HepG2 (cell line): ENCODE measurements at regions not wholly inside any gene's neighbourhood (a gene's known extent, or its start where the extent isn't known, plus 50 kb on each side); places are given as distances from the start of the nearest gene placed in this dataset.
A peak's percentile ranks its signal among the peaks of the same experiment; 100 is the strongest.

ENCODE experiments used
- ATAC-seq: fragments of 200-7000 bp; cut with Tn5 transposase; 3 replicates; pipeline ENCODE4 v1.9.1; 2020; ENCODE audit warnings: mild to moderate bottlenecking, moderate library complexity
- BruUV-seq: library from RNA; stranded (reverse); fragments of 400-500 nt; replicated peaks from 2 replicates; lab custom pipeline; 2021; lab: Mats Ljungman, UMichigan
- CTCF ChIA-PET: fragments of 300-600 bp; formaldehyde crosslinking; extraction: SDS; loops from one replicate; lab custom pipeline; 2021; ENCODE audit warnings: low total read pairs, inconsistent platforms, low intra/inter-chr PET ratio; lab: Yijun Ruan, JAX
- POLR2A ChIA-PET: fragments of 350-600 bp; sonication (Branson Sonifier 250); formaldehyde crosslinking; loops from one replicate; lab custom pipeline; 2020; ENCODE audit warnings: antibody characterized with exemption, inconsistent platforms; lab: Yijun Ruan, JAX
- DNase-seq: peaks from one replicate; pipeline ENCODE4 v3.0.0-alpha.2; 2015; ENCODE audit warnings: low spot score
- FAIRE-seq: peaks from 3 replicates; lab custom pipeline; 2011; peaks lifted over from hg19 to GRCh38; lab: Jason Lieb, UNC
- H2AFZ ChIP-seq: one replicate; pipeline ENCODE4 v1.6.1; 2011; ENCODE audit warnings: low read length, inconsistent platforms
- H3K27ac ChIP-seq: fragments of 300-600 bp; 3 replicates; pipeline ENCODE4 v1.8.0; 2011; ENCODE audit warnings: mixed run types, mild to moderate bottlenecking, mixed read lengths, low read length, inconsistent platforms; ENCODE audit not compliant: insufficient read depth; ENCODE audit errors: extremely low read length
- H3K27me3 ChIP-seq, 2 experiments: fragments of 200-600 bp in 1 of 2; 2 replicates in 1 of 2; 3 replicates in 1 of 2; pipeline versions ENCODE4 v1.6.0 to v1.8.0; 2011; ENCODE audit warnings: low read length in 2 of 2, mild to moderate bottlenecking in 2 of 2, moderate library complexity in 2 of 2, inconsistent platforms in 1 of 2; ENCODE audit not compliant: insufficient read depth in 2 of 2, control insufficient read depth in 1 of 2
- H3K36me3 ChIP-seq, 2 experiments: fragments of 200-600 bp in 1 of 2; replicated peaks in 1 of 2; 2 replicates in 1 of 2; 3 replicates in 1 of 2; pipeline versions ENCODE4 v1.5.1 to v1.8.0; 2011; ENCODE audit warnings: low read length in 2 of 2, inconsistent platforms in 1 of 2; ENCODE audit not compliant: insufficient read depth in 2 of 2, control insufficient read depth in 1 of 2
- H3K4me1 ChIP-seq: 2 replicates; pipeline ENCODE4 v1.5.1; 2012; ENCODE audit warnings: low read length, inconsistent platforms; ENCODE audit not compliant: insufficient read depth
- H3K4me2 ChIP-seq: 2 replicates; pipeline ENCODE4 v1.6.0; 2011; ENCODE audit warnings: low read depth, low read length, inconsistent platforms
- H3K4me3 ChIP-seq, 3 experiments: fragments of 200-600 bp in 1 of 3; sonication (generic), shearing (Covaris generic) in 1 of 3; replicated peaks in 1 of 3; 2 replicates each; pipeline ENCODE4 v1.5.1; 2011 to 2016; ENCODE audit warnings: low read length in 3 of 3, inconsistent platforms in 2 of 3, low read depth in 2 of 3, mild to moderate bottlenecking in 2 of 3, control low read depth in 1 of 3, mixed read lengths in 1 of 3; ENCODE audit not compliant: insufficient read depth in 1 of 3
- H3K79me2 ChIP-seq: one replicate; pipeline ENCODE4 v1.6.1; 2011; ENCODE audit warnings: low read length, inconsistent platforms; ENCODE audit not compliant: insufficient read depth
- H3K9ac ChIP-seq: 2 replicates; pipeline ENCODE4 v1.6.0; 2011; ENCODE audit warnings: mild to moderate bottlenecking, low read depth, low read length, inconsistent platforms; ENCODE audit not compliant: insufficient read depth
- H3K9me3 ChIP-seq: 2 replicates; pipeline ENCODE4 v1.5.1; 2012; ENCODE audit warnings: mild to moderate bottlenecking, low read length
- H4K20me1 ChIP-seq: 2 replicates; pipeline ENCODE4 v1.6.0; 2011; ENCODE audit warnings: inconsistent platforms, mild to moderate bottlenecking, low read length, moderate library complexity; ENCODE audit not compliant: insufficient read depth
- DBP ChIP-seq: sonication (generic); formaldehyde crosslinking; IDR thresholded peaks from 2 replicates; pipeline ENCODE4 v1.4.0; 2020; ENCODE audit warnings: missing genetic modification reagents; ENCODE audit errors: not compliant biosample characterization
- GMEB1 ChIP-seq: sonication (generic); formaldehyde crosslinking; IDR thresholded peaks from 2 replicates; pipeline ENCODE4 v1.5.1; 2020; ENCODE audit warnings: missing genetic modification reagents, mild to moderate bottlenecking, borderline replicate concordance
- HBP1 ChIP-seq: IDR thresholded peaks from 2 replicates; pipeline ENCODE4 v1.6.1; 2016; ENCODE audit warnings: low read depth, control low read depth
- RFX1 ChIP-seq: fragments of 450-650 bp; IDR thresholded peaks from 2 replicates; pipeline ENCODE4 v1.6.1; 2017
- SRSF4 ChIP-seq: fragments of 200-400 bp; formaldehyde crosslinking; IDR thresholded peaks from one replicate; pipeline ENCODE4 v1.6.1; 2018; ENCODE audit warnings: mild to moderate bottlenecking, low read depth, low read length, moderate library complexity; ENCODE audit not compliant: poor library complexity, severe bottlenecking
- WGBS: methylation state at CpG from one replicate; pipeline ENCODE4 v1.1.6; 2017; ENCODE audit warnings: low lambda C conversion rate; 5-methylcytosine and 5-hydroxymethylcytosine counted together
- in situ Hi-C: cut with HindIII; loops from 2 replicates; pipeline ENCODE4 v1.10.0; 2017; ENCODE audit warnings: low pct_unique_long_range_greater_than_20kb; ENCODE audit not compliant: extremely low pct_ligation_motif_present
- intact Hi-C: fragments of 100-400 bp; cut with micrococcal nuclease; formaldehyde crosslinking; loops from one replicate; pipeline ENCODE4 v1.10.0; 2022; ENCODE audit not compliant: unreplicated experiment

- Histone ChIP-seq H3K27me3 (peaks cover 0 to 3% of the 10 kb centered on the region in 2 experiments; a peak in 1 of 5 replicates), H3K4me3 (no peak overlapping the region), H3K9me3 (no peaks in the 10 kb centered on the region), H3K27ac (no peak overlapping the region), H4K20me1 (no peaks in the 10 kb centered on the region)
- no TSS peak for BruUV-seq
- no peak for ATAC-seq
- 5% methylated on average over 7 of the region's 7 CpGs for WGBS
- DNase-seq: no peak
- intact Hi-C loops: no loop called here
- TF ChIP-seq RFX1: 0 out of 2 replicates have a peak, but pooled peaks have one; percentile 16
- TF ChIP-seq HBP1 (CRISPR knock-in tag): no peak
- no peak for TF ChIP-seq SRSF4
- no peak for TF ChIP-seq GMEB1
- TF ChIP-seq DBP: no peak
- TF ChIP-seq, all 625 proteins: peak for 1
- ChIA-PET POLR2A (no interaction called here), CTCF (no interaction called here)
- H2AFZ ChIP-seq: no peak overlapping the region
- FAIRE-seq: no peak
- in situ Hi-C loops: no loop called here
- H3K4me1 ChIP-seq: no peaks in the 10 kb centered on the region
- no peak overlapping the region for H3K4me2 ChIP-seq
- no peaks in the 10 kb centered on the region for H3K79me2 ChIP-seq
- H3K36me3 ChIP-seq: no peaks in the 10 kb centered on the region
- no peak overlapping the region for H3K9ac ChIP-seq
These were observed 135.8 kb downstream of the RPL22L1 start for GRCh38 chr3:170734043-170734734.
